ENCODE measurements at regions not wholly inside any gene's neighbourhood (a gene's known extent, or its start where the extent isn't known, plus 50 kb on each side); places are given as distances from the start of the nearest gene placed in this dataset.
"Not testable (repeated sequence)": the region's sequence is repeated elsewhere in the genome, so short reads cannot be mapped to it uniquely, and the experiment has no call there.

- no peak for DNase-seq
Observed at GRCh38 chr21:20023193-20023592, 975.0 kb upstream of the NCAM2 start.

DNA sequence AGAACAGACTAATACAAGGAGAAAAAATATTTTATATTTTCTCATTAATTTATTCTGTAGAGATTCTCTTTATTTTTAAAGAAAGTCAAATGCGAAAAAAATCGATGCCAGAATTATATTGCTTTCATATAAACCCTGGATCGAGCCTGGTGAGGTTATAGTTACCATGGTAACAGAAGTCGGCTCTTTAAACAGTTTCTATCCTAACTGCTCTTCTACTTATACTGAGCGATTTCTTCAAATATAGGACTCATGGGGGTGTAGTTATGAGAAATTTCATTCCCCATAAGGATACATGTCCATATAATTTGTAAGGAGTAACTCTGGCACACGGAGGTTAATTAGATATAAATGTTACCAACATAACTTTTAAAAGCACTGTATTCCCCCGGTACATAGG, 973.5 kb upstream of the NCAM2 start:
- no peak for DNase-seq

GRCh38 chr21:20026543-20026942, 971.7 kb upstream of the NCAM2 start:
- no peak for DNase-seq

GRCh38 chr21:20030390-20030789, 967.8 kb upstream of the NCAM2 start:
- no peak for DNase-seq

GRCh38 chr21:20031807-20032206, 966.4 kb upstream of the NCAM2 start:
- DNase-seq, result no peak

- DNase-seq, result no peak
Observed at GRCh38 chr21:20040768-20041167, 957.4 kb upstream of the NCAM2 start.

DNA sequence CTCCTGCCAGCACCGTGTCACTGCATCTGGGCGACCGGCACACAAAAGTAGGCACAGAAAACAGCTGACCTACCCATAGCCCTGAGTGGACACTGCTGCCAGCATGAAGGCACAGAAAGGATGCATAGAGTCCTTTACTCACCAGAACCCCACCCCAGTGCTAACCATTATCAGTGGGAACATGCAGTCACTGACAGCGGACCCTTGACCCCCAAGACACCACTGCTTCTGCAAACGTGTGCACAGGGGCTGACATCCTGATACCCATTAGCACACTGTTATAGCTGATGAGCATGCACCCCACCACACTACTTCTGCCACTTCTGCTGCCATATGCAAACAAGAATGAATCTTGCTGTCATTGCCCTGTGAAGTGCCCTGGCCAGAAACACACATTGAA, 953.0 kb upstream of the NCAM2 start:
- DNase-seq, result no peak

GRCh38 chr21:20048130-20048837, 949.9 kb upstream of the NCAM2 start:
- not testable (repeated sequence) for DNase-seq

DNA sequence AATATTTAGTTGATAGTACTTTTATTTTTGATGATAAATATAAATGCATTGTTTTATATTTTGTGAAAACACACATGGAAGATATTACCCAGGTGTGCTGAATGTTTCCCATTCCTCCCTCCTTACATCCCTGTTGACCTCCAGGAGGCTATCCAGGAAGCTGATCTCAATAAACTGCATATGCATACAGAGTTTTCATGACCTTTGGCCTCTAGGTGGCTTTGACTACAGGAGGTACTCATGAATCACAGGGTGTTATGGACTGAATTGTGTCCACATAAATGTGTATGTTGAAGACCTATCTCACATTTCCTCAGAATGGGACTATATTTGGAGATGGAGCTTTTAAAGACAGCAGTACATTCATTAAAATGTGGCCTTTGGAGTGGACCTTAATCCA, 914.9 kb upstream of the NCAM2 start:
- DNase-seq, result no peak

DNA sequence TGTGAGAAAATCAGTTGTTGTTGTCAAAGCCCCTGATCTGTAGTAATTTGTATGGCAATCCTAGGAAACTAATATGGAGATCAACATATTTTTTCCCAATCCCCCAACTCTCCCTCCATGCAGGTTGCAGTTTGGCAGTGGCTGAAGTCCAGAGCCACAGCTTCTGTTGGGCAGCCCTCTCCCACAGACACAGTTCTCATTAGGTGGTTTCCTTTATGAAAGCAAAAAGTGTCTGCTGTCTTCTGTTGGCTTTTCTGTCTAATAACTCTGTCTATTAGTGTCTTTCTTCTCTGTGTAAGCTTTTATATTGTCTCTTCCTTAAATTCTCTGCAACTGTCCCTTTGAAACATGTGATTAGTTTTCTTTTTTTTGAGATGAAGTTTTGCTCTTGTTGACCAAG, 914.3 kb upstream of the NCAM2 start:
- DNase-seq, result no peak

DNA sequence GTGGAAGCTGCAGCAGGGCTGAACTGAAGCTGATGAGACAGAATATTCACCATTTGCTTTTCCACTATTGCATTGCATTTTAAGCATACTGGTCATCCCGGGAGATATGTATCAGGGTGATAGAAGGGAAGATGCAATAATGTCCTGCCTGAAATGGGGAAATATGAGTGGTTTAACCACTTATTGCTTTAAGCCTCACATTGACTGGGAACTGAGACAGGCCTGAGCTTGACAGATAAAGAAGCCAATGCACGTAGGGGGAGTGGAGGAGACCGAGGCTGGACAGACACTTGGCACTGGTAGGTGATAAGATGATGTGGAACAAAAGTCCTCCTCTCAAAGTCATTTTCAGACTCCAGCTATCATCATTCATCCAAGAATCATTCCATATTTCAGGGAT, 911.7 kb upstream of the NCAM2 start:
- no peak for DNase-seq

DNA sequence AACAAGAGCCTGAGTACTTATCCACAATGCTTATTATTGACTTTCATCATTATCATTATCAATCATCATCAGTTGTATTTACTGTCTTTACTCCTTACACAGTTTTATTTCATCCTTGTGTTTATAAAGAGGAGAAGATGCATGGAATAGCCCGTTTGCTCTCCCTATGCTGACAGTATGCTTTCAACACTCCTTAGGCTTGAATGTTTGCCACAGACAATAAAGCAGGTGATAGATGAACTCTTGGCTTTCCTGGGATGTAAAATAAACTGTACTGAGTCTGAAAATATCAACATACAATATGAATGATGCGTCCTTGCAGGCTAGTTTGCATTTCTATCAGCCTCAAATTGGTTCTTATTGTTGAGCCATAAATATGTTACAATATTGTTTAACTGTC, 891.8 kb upstream of the NCAM2 start:
- DNase-seq, result no peak

GRCh38 chr21:20108016-20108415, 890.2 kb upstream of the NCAM2 start:
- DNase-seq, result no peak

- no peak for DNase-seq
Observed at GRCh38 chr21:20108976-20109540, 889.2 kb upstream of the NCAM2 start.

- no peak for DNase-seq
Observed at GRCh38 chr21:20110368-20110767, 887.8 kb upstream of the NCAM2 start.

- no peak for DNase-seq
Observed at GRCh38 chr21:20151741-20152140, 846.5 kb upstream of the NCAM2 start.

DNA sequence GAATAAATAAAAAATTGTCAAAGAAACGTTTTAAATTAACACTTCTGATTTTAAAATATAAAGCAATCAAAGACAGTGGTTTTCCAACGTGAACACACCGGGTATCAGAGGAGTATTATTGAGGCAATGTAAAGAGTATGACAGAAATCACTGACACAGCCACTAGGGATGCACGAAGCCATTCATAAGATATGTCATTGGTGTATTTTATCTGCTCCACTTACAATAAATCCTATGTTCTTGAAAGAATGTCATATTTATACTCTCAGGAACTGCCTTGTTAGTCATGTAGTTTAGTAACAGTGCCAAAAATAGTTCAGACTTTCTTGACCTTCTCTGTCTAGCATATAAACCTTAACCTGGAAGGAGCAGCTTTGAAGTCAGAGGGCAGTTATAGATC, 835.0 kb upstream of the NCAM2 start:
- DNase-seq, result no peak

- DNase-seq, result no peak
Observed at GRCh38 chr21:20167059-20167458, 831.1 kb upstream of the NCAM2 start.

GRCh38 chr21:20169812-20170576, 828.2 kb upstream of the NCAM2 start:
- no peak for DNase-seq

GRCh38 chr21:20186186-20186585, 812.0 kb upstream of the NCAM2 start:
- DNase-seq, result no peak

DNA sequence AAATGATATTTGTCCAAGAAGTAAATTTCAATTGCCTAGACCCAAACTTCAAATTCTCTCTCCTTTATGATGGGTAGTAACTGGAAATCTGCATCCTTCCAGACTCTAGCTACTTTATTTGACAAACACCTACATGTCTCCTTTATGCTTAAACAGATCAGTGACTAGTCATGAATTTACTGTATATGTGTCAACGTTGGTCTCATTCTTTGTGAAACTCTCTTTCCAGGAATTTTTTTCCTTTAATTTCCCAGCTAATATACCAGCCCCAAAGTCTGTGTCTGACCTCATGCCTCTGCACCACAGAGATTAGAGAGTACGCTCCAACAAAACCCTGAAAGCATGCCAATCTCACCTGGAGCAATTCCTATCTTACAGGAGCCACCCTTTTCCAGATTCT, 811.2 kb upstream of the NCAM2 start:
- no peak for DNase-seq

DNA sequence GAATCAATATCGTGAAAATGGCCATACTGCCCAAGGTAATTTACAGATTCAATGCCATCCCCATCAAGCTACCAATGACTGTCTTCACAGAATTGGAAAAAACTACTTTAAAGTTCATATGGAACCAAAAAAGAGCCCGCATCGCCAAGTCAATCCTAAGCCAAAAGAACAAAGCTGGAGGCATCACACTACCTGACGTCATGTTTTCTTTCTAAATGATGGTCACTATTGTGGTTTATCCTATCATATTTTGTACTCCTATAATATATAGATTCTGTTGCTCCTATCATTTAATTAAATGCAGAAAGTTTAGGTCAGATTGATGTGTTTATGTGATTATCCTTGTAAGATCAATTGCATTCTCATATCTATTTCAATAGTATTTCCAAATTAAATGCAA, 796.9 kb upstream of the NCAM2 start:
- not testable (repeated sequence) for DNase-seq

DNA sequence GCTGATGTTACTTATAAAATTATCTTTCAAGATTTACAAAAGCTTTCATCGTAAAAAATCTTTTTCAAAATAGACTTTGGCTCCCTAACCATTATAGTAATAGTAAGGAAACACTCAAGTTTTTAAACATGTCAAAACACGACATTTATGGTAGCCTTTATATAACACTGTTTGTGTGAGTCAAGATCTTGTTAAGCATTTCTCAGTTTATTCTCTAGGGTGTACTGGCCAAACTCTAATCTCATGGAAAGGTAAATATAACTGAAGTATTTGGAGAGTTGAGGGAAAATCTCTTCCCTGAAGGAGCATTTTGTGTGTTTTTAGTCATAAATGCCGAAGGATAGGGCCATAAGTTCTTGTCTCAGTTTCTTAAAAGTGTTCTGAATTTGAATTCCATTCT, 790.9 kb upstream of the NCAM2 start:
- no peak for DNase-seq

DNA sequence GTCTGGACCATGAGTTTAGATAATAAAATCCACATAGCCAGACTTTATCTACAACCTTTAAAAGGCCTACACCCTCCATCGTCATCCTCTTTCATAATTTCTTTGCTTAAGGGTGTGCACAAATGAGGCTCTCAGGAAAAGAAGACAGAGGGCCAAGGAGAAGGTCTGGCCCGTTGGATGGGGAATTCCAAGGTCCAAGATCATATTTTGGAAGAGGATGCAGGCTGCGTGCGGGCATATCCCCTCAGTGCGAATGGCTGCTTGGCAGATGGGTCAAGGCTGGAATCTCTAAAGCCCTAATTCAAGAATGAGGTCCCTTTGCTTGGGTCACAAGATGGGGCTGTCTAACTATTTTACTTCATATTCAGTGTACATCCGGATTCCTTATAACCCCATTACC, 782.2 kb upstream of the NCAM2 start:
- no peak for DNase-seq

Data from NCI-H510A treated with DMSO at 0.1 percent for 48 hours (cell line).